ENCODE measurements at regions not wholly inside any gene's neighbourhood (a gene's known extent, or its start where the extent isn't known, plus 50 kb on each side); places are given as distances from the start of the nearest gene placed in this dataset.

DNA sequence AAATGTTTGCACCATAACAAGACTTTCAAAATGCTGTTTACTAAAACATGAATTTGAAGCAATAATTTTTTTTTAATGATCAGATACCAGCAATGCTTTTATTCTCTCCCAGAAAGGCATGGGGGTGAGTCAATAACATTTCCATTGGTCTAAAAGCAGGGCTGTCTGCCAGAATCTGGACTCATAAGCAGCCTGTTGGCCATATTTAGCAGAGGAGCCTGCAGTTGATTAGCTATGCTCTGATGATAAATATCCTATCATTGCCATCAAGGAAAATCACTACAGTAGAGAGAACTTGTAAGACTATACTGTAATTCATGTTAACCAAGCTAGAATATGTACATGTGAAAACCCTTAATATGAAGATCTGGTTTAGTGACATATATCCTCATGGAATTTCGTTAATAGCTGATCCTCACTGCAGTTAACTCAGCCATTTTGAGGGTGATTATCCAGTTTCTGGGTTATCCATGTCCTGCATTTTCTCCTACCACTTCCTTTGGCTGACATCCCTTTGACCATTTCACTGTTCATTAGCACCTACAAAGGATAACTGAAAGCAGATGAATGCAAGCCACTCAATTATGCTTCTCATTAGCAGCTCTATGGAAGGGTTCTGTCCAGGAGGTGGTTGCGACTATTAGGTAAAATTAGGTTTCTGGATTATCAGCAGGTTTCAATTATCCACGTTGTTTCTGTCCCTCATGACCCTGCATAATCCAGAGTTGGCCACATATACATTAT, 72.9 kb upstream of the DIAPH2 start:
- no peak for TF ChIP-seq POLR2A (IDR thresholded peaks at IDR 0.05)
- TF ChIP-seq, protein P1, sequence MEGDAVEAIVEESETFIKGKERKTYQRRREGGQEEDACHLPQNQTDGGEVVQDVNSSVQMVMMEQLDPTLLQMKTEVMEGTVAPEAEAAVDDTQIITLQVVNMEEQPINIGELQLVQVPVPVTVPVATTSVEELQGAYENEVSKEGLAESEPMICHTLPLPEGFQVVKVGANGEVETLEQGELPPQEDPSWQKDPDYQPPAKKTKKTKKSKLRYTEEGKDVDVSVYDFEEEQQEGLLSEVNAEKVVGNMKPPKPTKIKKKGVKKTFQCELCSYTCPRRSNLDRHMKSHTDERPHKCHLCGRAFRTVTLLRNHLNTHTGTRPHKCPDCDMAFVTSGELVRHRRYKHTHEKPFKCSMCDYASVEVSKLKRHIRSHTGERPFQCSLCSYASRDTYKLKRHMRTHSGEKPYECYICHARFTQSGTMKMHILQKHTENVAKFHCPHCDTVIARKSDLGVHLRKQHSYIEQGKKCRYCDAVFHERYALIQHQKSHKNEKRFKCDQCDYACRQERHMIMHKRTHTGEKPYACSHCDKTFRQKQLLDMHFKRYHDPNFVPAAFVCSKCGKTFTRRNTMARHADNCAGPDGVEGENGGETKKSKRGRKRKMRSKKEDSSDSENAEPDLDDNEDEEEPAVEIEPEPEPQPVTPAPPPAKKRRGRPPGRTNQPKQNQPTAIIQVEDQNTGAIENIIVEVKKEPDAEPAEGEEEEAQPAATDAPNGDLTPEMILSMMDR (IDR thresholded peaks at IDR 0.05) = no peak
